Upper lobe of right lung (tissue), 1 donor: ENCODE measurements at regions not wholly inside any gene's neighbourhood (a gene's known extent, or its start where the extent isn't known, plus 50 kb on each side); places are given as distances from the start of the nearest gene placed in this dataset.

Experiments used
- ATAC-seq: fragments of 200-7000 bp; cut with Tn5 transposase; one replicate; pipeline ENCODE4 v1.9.1; 2020; ENCODE audit warnings: mild to moderate bottlenecking, moderate library complexity
- DNase-seq: peaks from one replicate; pipeline ENCODE4 v3.0.0-alpha.2; 2020
- H3K27ac ChIP-seq: fragments of 200-600 bp; one replicate; pipeline ENCODE4 v1.8.0; 2022
- H3K27me3 ChIP-seq: fragments of 200-600 bp; one replicate; pipeline ENCODE4 v1.8.0; 2022; ENCODE audit warnings: mild to moderate bottlenecking
- H3K36me3 ChIP-seq: fragments of 200-600 bp; one replicate; pipeline ENCODE4 v1.8.0; 2022
- H3K4me1 ChIP-seq: fragments of 200-600 bp; one replicate; pipeline ENCODE4 v1.8.0; 2022
- H3K4me3 ChIP-seq: fragments of 200-600 bp; one replicate; pipeline ENCODE4 v1.8.0; 2022; ENCODE audit warnings: mild to moderate bottlenecking
- H3K9me3 ChIP-seq: fragments of 200-600 bp; one replicate; pipeline ENCODE4 v1.8.0; 2022
- CTCF ChIP-seq: fragments of 200-600 bp; IDR thresholded peaks from one replicate; pipeline ENCODE4 v1.8.0; 2022; ENCODE audit warnings: antibody characterized with exemption
- intact Hi-C: fragments of 100-400 bp; cut with DNase I; formaldehyde crosslinking; loops from one replicate; pipeline ENCODE4 v1.11.0; 2022
- donor health status: DM: no; HTN: yes; CAD: no; lungs with severe emphysema.

GRCh38 chr12:85654456-85654840 lies 181.8 kb downstream of the RASSF9 start:
- no peak for TF ChIP-seq CTCF
- Histone ChIP-seq H3K4me1 (no peaks in the 10 kb centered on the region), H3K27me3 (no peaks in the 10 kb centered on the region), H3K27ac (no peak overlapping the region), H3K9me3 (no peaks in the 10 kb centered on the region), H3K36me3 (no peaks in the 10 kb centered on the region), H3K4me3 (no peak overlapping the region)
- intact Hi-C loops, result no loop called here
- ATAC-seq (no peak), DNase-seq (no peak)

- no peak for ATAC-seq
- Histone ChIP-seq H3K4me1 (no peaks in the 10 kb centered on the region), H3K27me3 (no peaks in the 10 kb centered on the region), H3K36me3 (no peaks in the 10 kb centered on the region), H3K4me3 (no peak overlapping the region), H3K9me3 (no peaks in the 10 kb centered on the region), H3K27ac (no peak overlapping the region)
- no peak for TF ChIP-seq CTCF
- no peak for DNase-seq
- intact Hi-C loops, result no loop called here
Observed at GRCh38 chr12:85656561-85656960, 179.6 kb downstream of the RASSF9 start.

GRCh38 chr12:85657251-85657650 lies 179.0 kb downstream of the RASSF9 start:
- Histone ChIP-seq H3K4me3 (no peak overlapping the region), H3K27ac (no peak overlapping the region), H3K4me1 (no peaks in the 10 kb centered on the region), H3K36me3 (no peaks in the 10 kb centered on the region), H3K27me3 (no peaks in the 10 kb centered on the region), H3K9me3 (no peaks in the 10 kb centered on the region)
- no peak for ATAC-seq
- no peak for TF ChIP-seq CTCF
- DNase-seq, result no peak
- intact Hi-C loops, result no loop called here

- H3K36me3 ChIP-seq, result no peaks in the 10 kb centered on the region
- H3K27ac ChIP-seq, result no peak overlapping the region
- H3K4me3 ChIP-seq, result no peak overlapping the region
- no peaks in the 10 kb centered on the region for H3K9me3 ChIP-seq
- H3K4me1 ChIP-seq, result no peaks in the 10 kb centered on the region
- no peak for ATAC-seq
- no peaks in the 10 kb centered on the region for H3K27me3 ChIP-seq
- TF ChIP-seq CTCF, result no peak
- DNase-seq, result no peak
- intact Hi-C loops, result no loop called here
Observed at GRCh38 chr12:85657836-85658630, 178.2 kb downstream of the RASSF9 start.

- ATAC-seq (no peak), DNase-seq (no peak)
- Histone ChIP-seq H3K9me3 (no peaks in the 10 kb centered on the region), H3K27ac (no peak overlapping the region), H3K4me1 (no peaks in the 10 kb centered on the region), H3K36me3 (no peaks in the 10 kb centered on the region), H3K4me3 (no peak overlapping the region), H3K27me3 (no peaks in the 10 kb centered on the region)
- intact Hi-C loops, result no loop called here
- TF ChIP-seq CTCF, result no peak
Observed at GRCh38 chr12:85659754-85660530, 176.3 kb downstream of the RASSF9 start.
